GM23338 (cell line): ENCODE measurements at regions not wholly inside any gene's neighbourhood (a gene's known extent, or its start where the extent isn't known, plus 50 kb on each side); places are given as distances from the start of the nearest gene placed in this dataset.

Experiments
- ATAC-seq: fragments of 200-7000 bp; cut with Tn5 transposase; 3 replicates; pipeline ENCODE4 v1.9.1; 2020
- DNase-seq: peaks from one replicate; pipeline ENCODE4 v3.0.0-alpha.2; 2015; ENCODE audit warnings: low spot score
- H2AFZ ChIP-seq: fragments of 200-600 bp; sonication (generic); 2 replicates; pipeline ENCODE4 v1.8.0; 2016; ENCODE audit warnings: antibody characterized with exemption, mild to moderate bottlenecking, moderate library complexity
- H3F3A ChIP-seq: fragments of 200-600 bp; sonication (generic); replicated peaks from 2 replicates; pipeline ENCODE4 v1.8.0; 2017; ENCODE audit warnings: antibody characterized with exemption, mixed run types, low read depth
- H3K27ac ChIP-seq: fragments of 200-600 bp; sonication (generic); 2 replicates; pipeline ENCODE4 v1.6.1; 2016; ENCODE audit warnings: low read depth
- H3K27me3 ChIP-seq: fragments of 200-600 bp; sonication (generic); 2 replicates; pipeline ENCODE4 v1.8.0; 2016; ENCODE audit warnings: mild to moderate bottlenecking, mixed run types, moderate library complexity; ENCODE audit not compliant: insufficient read depth
- H3K36me3 ChIP-seq: fragments of 200-600 bp; sonication (generic); 2 replicates; pipeline ENCODE4 v1.8.0; 2016; ENCODE audit warnings: mild to moderate bottlenecking; ENCODE audit not compliant: insufficient read depth
- H3K4me1 ChIP-seq: fragments of 200-600 bp; sonication (generic); 2 replicates; pipeline ENCODE4 v1.8.0; 2016; ENCODE audit warnings: mild to moderate bottlenecking, moderate library complexity; ENCODE audit not compliant: insufficient read depth
- H3K4me2 ChIP-seq: fragments of 200-600 bp; sonication (generic); 2 replicates; pipeline ENCODE4 v1.7.1; 2017; ENCODE audit warnings: mixed run types
- H3K4me3 ChIP-seq: fragments of 200-600 bp; sonication (generic); 2 replicates; pipeline ENCODE4 v1.6.1; 2016; ENCODE audit warnings: mixed run types
- H3K79me2 ChIP-seq: fragments of 200-600 bp; sonication (generic); replicated peaks from 2 replicates; pipeline ENCODE4 v1.8.0; 2017; ENCODE audit warnings: mild to moderate bottlenecking; ENCODE audit not compliant: insufficient read depth
- H3K9me2 ChIP-seq: fragments of 200-600 bp; sonication (generic); 2 replicates; pipeline ENCODE4 v1.8.0; 2017; ENCODE audit not compliant: insufficient read depth
- H4K20me1 ChIP-seq: fragments of 200-600 bp; sonication (generic); replicated peaks from 2 replicates; pipeline ENCODE4 v1.8.0; 2017; ENCODE audit warnings: mild to moderate bottlenecking; ENCODE audit not compliant: insufficient read depth
- H3K27ac Mint-ChIP-seq: 2 replicates; pipeline ENCODE4 v1.8.0; 2020; ENCODE audit warnings: inconsistent platforms, mild to moderate bottlenecking, moderate library complexity, mixed read lengths
- H3K27me3 Mint-ChIP-seq: 3 replicates; pipeline ENCODE4 v1.8.0; 2022; ENCODE audit warnings: low read depth, mild to moderate bottlenecking, moderate library complexity, mixed read lengths, inconsistent platforms; ENCODE audit not compliant: insufficient read depth, poor library complexity
- H3K36me3 Mint-ChIP-seq: 3 replicates; pipeline ENCODE4 v1.8.0; 2021; ENCODE audit warnings: low read depth, mild to moderate bottlenecking, inconsistent platforms, moderate library complexity, mixed read lengths
- H3K4me1 Mint-ChIP-seq: 3 replicates; pipeline ENCODE4 v1.8.0; 2020; ENCODE audit warnings: mild to moderate bottlenecking, inconsistent platforms, mixed read lengths
- H3K4me3 Mint-ChIP-seq: 3 replicates; pipeline ENCODE4 v1.8.0; 2021; ENCODE audit warnings: moderate library complexity, mild to moderate bottlenecking, inconsistent platforms, mixed read lengths
- H3K9me3 Mint-ChIP-seq: 3 replicates; pipeline ENCODE4 v1.8.0; 2020; ENCODE audit warnings: moderate library complexity, mild to moderate bottlenecking, inconsistent platforms, mixed read lengths
- CREB1 ChIP-seq: fragments of 250-450 bp; sonication (Bioruptor Pico); IDR thresholded peaks from 2 replicates; pipeline ENCODE4 v1.5.0; 2020; ENCODE audit warnings: low read depth, mild to moderate bottlenecking, moderate library complexity
- CTCF ChIP-seq, 2 experiments: fragments of 200-600 bp in 1 of 2; sonication (generic) in 1 of 2; conservative IDR thresholded peaks; 2 replicates each; pipeline versions ENCODE4 v1.5.1 to v1.6.1; 2016 to 2017; ENCODE audit warnings: antibody characterized with exemption in 2 of 2, low read depth in 2 of 2, mild to moderate bottlenecking in 2 of 2, moderate library complexity in 1 of 2
- ETS1 ChIP-seq: IDR thresholded peaks from 2 replicates; pipeline ENCODE4 v1.6.1; 2016; ENCODE audit warnings: antibody characterized with exemption
- EZH2 ChIP-seq: fragments of 200-600 bp; sonication (generic); IDR thresholded peaks from one replicate; pipeline ENCODE4 v1.8.0; 2017; ENCODE audit warnings: antibody characterized with exemption, mild to moderate bottlenecking, low read depth; ENCODE audit not compliant: unreplicated experiment
- EZH2phosphoT487 ChIP-seq: fragments of 200-600 bp; sonication (generic); IDR thresholded peaks from one replicate; pipeline ENCODE4 v1.8.1; 2018; ENCODE audit warnings: antibody characterized with exemption; ENCODE audit not compliant: unreplicated experiment
- JUNB ChIP-seq: IDR thresholded peaks from one replicate; pipeline ENCODE4 v1.6.1; 2016; ENCODE audit warnings: antibody characterized with exemption; ENCODE audit not compliant: unreplicated experiment
- NANOG ChIP-seq: IDR thresholded peaks from 2 replicates; pipeline ENCODE4 v1.6.1; 2016; ENCODE audit warnings: antibody characterized with exemption, borderline replicate concordance
- POLR2AphosphoS5 ChIP-seq: IDR thresholded peaks from 2 replicates; pipeline ENCODE4 v1.6.1; 2016; ENCODE audit warnings: antibody characterized with exemption, low read depth
- STAT1 ChIP-seq: IDR thresholded peaks from one replicate; pipeline ENCODE4 v1.6.1; 2016; ENCODE audit warnings: antibody characterized with exemption; ENCODE audit not compliant: unreplicated experiment
- ZNF114 ChIP-seq: fragments of 250-450 bp; sonication (Bioruptor Pico); IDR thresholded peaks from 2 replicates; pipeline ENCODE4 v1.5.0; 2020; ENCODE audit warnings: mild to moderate bottlenecking, moderate library complexity
- ZNF331 ChIP-seq: fragments of 250-450 bp; sonication (Bioruptor Pico); IDR thresholded peaks from 2 replicates; pipeline ENCODE4 v1.5.0; 2020; ENCODE audit warnings: low read depth, mild to moderate bottlenecking, moderate library complexity
- TF ChIP-seq, protein P1 (sequence below): IDR thresholded peaks from one replicate; pipeline ENCODE4 v1.6.1; 2018; ENCODE audit warnings: antibody characterized with exemption; ENCODE audit not compliant: unreplicated experiment
- TF ChIP-seq, protein P2 (sequence below): fragments of 250-450 bp; sonication (Bioruptor Pico); IDR thresholded peaks from 2 replicates; pipeline ENCODE4 v1.5.0; 2020; ENCODE audit warnings: mild to moderate bottlenecking, moderate library complexity

- no peaks in the 10 kb centered on the region for H3F3A ChIP-seq
- H3K4me2 ChIP-seq, result no peak overlapping the region
- no peak overlapping the region for H3K27ac ChIP-seq
- TF ChIP-seq JUNB (no peak), ETS1 (no peak), EZH2 (no peak), POLR2AphosphoS5 (no peak), STAT1 (no peak), CREB1 (CRISPR knock-in tag) (no peak), EZH2phosphoT487 (no peak), CTCF (conservative IDR thresholded peaks at IDR 0.05; ENCODE audit: low read depth in 2 of 2) (no peak), NANOG (no peak), ZNF331 (CRISPR knock-in tag) (no peak), ZNF114 (no peak)
- TF ChIP-seq, protein P1, sequence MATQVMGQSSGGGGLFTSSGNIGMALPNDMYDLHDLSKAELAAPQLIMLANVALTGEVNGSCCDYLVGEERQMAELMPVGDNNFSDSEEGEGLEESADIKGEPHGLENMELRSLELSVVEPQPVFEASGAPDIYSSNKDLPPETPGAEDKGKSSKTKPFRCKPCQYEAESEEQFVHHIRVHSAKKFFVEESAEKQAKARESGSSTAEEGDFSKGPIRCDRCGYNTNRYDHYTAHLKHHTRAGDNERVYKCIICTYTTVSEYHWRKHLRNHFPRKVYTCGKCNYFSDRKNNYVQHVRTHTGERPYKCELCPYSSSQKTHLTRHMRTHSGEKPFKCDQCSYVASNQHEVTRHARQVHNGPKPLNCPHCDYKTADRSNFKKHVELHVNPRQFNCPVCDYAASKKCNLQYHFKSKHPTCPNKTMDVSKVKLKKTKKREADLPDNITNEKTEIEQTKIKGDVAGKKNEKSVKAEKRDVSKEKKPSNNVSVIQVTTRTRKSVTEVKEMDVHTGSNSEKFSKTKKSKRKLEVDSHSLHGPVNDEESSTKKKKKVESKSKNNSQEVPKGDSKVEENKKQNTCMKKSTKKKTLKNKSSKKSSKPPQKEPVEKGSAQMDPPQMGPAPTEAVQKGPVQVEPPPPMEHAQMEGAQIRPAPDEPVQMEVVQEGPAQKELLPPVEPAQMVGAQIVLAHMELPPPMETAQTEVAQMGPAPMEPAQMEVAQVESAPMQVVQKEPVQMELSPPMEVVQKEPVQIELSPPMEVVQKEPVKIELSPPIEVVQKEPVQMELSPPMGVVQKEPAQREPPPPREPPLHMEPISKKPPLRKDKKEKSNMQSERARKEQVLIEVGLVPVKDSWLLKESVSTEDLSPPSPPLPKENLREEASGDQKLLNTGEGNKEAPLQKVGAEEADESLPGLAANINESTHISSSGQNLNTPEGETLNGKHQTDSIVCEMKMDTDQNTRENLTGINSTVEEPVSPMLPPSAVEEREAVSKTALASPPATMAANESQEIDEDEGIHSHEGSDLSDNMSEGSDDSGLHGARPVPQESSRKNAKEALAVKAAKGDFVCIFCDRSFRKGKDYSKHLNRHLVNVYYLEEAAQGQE, result no peak
- TF ChIP-seq, protein P2, sequence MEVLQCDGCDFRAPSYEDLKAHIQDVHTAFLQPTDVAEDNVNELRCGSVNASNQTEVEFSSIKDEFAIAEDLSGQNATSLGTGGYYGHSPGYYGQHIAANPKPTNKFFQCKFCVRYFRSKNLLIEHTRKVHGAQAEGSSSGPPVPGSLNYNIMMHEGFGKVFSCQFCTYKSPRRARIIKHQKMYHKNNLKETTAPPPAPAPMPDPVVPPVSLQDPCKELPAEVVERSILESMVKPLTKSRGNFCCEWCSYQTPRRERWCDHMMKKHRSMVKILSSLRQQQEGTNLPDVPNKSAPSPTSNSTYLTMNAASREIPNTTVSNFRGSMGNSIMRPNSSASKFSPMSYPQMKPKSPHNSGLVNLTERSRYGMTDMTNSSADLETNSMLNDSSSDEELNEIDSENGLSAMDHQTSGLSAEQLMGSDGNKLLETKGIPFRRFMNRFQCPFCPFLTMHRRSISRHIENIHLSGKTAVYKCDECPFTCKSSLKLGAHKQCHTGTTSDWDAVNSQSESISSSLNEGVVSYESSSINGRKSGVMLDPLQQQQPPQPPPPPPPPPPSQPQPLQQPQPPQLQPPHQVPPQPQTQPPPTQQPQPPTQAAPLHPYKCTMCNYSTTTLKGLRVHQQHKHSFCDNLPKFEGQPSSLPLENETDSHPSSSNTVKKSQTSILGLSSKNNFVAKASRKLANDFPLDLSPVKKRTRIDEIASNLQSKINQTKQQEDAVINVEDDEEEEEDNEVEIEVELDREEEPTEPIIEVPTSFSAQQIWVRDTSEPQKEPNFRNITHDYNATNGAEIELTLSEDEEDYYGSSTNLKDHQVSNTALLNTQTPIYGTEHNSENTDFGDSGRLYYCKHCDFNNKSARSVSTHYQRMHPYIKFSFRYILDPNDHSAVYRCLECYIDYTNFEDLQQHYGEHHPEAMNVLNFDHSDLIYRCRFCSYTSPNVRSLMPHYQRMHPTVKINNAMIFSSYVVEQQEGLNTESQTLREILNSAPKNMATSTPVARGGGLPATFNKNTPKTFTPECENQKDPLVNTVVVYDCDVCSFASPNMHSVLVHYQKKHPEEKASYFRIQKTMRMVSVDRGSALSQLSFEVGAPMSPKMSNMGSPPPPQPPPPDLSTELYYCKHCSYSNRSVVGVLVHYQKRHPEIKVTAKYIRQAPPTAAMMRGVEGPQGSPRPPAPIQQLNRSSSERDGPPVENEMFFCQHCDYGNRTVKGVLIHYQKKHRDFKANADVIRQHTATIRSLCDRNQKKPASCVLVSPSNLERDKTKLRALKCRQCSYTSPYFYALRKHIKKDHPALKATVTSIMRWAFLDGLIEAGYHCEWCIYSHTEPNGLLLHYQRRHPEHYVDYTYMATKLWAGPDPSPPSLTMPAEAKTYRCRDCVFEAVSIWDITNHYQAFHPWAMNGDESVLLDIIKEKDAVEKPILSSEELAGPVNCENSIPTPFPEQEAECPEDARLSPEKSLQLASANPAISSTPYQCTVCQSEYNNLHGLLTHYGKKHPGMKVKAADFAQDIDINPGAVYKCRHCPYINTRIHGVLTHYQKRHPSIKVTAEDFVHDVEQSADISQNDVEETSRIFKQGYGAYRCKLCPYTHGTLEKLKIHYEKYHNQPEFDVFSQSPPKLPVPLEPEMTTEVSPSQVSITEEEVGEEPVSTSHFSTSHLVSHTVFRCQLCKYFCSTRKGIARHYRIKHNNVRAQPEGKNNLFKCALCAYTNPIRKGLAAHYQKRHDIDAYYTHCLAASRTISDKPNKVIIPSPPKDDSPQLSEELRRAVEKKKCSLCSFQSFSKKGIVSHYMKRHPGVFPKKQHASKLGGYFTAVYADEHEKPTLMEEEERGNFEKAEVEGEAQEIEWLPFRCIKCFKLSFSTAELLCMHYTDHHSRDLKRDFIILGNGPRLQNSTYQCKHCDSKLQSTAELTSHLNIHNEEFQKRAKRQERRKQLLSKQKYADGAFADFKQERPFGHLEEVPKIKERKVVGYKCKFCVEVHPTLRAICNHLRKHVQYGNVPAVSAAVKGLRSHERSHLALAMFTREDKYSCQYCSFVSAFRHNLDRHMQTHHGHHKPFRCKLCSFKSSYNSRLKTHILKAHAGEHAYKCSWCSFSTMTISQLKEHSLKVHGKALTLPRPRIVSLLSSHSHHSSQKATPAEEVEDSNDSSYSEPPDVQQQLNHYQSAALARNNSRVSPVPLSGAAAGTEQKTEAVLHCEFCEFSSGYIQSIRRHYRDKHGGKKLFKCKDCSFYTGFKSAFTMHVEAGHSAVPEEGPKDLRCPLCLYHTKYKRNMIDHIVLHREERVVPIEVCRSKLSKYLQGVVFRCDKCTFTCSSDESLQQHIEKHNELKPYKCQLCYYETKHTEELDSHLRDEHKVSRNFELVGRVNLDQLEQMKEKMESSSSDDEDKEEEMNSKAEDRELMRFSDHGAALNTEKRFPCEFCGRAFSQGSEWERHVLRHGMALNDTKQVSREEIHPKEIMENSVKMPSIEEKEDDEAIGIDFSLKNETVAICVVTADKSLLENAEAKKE, result no peak
- no peaks in the 10 kb centered on the region; the same call in 2 of the 3 replicates for H3K9me3 Mint-ChIP-seq
- no peaks in the 10 kb centered on the region for H3K79me2 ChIP-seq
- H3K4me3 ChIP-seq, result no peak overlapping the region
- DNase-seq (no peak), ATAC-seq (no peak)
- H3K27me3 Mint-ChIP-seq, result no peaks in the 10 kb centered on the region
- H3K4me3 Mint-ChIP-seq, result no peak overlapping the region
- no peak overlapping the region for H2AFZ ChIP-seq
- H3K4me1 ChIP-seq, result peaks cover 12% of the 10 kb centered on the region; the same call in 1 of the 2 replicates
- peaks cover 3% of the 10 kb centered on the region; the same call in 2 of the 3 replicates for H3K4me1 Mint-ChIP-seq
- H3K36me3 Mint-ChIP-seq, result no peaks in the 10 kb centered on the region; the same call in 2 of the 3 replicates
- no peaks in the 10 kb centered on the region for H3K27me3 ChIP-seq
- no peaks in the 10 kb centered on the region for H4K20me1 ChIP-seq
- no peak overlapping the region for H3K27ac Mint-ChIP-seq
- H3K36me3 ChIP-seq, result no peaks in the 10 kb centered on the region
- H3K9me2 ChIP-seq, result 0 out of 2 replicates have a peak, but pooled peaks cover 3% of the 10 kb centered on the region
Observed at GRCh38 chr4:126610933-126611332, 1021.8 kb upstream of the INTU start.
